GM12874 (cell line): ENCODE measurements at regions not wholly inside any gene's neighbourhood (a gene's known extent, or its start where the extent isn't known, plus 50 kb on each side); places are given as distances from the start of the nearest gene placed in this dataset.

Experiments
- TF ChIP-seq, protein P1 (sequence below): IDR thresholded peaks from 2 replicates; pipeline ENCODE4 v1.5.1; 2011; ENCODE audit warnings: low read depth, mild to moderate bottlenecking, control low read depth, low read length, moderate library complexity; ENCODE audit not compliant: insufficient read depth

DNA sequence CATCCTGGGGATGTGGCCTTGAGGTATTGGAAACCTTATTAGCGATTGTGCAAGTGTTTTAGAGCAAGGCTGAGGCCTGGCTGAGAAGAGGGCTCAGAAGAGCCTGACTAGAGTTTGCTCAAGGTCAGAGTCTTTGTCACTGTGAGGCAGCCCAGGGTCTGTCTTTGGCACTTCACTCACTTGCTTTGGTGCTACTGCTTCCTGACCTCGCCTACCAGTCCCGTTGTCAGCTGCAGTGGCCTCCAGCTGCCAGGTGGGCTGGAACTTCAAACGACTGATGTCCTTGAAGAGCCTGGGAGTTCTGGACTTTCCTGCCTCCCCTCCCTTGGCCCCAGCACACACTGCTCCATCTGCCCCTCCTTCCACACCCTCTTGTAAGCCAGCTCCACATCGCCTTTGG, 228.0 kb downstream of the SNX18 start:
- TF ChIP-seq, protein P1, sequence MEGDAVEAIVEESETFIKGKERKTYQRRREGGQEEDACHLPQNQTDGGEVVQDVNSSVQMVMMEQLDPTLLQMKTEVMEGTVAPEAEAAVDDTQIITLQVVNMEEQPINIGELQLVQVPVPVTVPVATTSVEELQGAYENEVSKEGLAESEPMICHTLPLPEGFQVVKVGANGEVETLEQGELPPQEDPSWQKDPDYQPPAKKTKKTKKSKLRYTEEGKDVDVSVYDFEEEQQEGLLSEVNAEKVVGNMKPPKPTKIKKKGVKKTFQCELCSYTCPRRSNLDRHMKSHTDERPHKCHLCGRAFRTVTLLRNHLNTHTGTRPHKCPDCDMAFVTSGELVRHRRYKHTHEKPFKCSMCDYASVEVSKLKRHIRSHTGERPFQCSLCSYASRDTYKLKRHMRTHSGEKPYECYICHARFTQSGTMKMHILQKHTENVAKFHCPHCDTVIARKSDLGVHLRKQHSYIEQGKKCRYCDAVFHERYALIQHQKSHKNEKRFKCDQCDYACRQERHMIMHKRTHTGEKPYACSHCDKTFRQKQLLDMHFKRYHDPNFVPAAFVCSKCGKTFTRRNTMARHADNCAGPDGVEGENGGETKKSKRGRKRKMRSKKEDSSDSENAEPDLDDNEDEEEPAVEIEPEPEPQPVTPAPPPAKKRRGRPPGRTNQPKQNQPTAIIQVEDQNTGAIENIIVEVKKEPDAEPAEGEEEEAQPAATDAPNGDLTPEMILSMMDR = no peak

- TF ChIP-seq, protein P1 = no peak
Observed at GRCh38 chr5:54743997-54744788, 226.6 kb downstream of the SNX18 start.

DNA sequence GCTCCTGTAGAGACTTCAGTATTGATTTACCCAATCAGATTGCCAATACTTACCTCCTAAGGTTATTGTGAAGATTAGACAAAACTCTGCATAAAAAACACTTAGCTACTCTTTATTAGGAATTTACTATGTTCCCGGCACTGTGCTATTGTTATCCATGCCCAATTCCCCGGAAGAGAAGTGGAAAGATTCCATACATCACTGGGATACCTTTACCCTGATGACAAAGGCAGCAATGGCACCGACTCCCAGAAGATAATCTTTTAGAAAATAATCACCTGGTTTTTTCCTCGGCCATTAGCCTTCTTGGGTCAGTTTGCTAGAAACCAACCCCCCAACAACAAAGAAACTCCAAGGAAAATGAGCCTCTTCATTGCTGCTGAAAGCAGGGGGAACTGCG, 226.0 kb downstream of the SNX18 start:
- TF ChIP-seq, protein P1 = no peak

DNA sequence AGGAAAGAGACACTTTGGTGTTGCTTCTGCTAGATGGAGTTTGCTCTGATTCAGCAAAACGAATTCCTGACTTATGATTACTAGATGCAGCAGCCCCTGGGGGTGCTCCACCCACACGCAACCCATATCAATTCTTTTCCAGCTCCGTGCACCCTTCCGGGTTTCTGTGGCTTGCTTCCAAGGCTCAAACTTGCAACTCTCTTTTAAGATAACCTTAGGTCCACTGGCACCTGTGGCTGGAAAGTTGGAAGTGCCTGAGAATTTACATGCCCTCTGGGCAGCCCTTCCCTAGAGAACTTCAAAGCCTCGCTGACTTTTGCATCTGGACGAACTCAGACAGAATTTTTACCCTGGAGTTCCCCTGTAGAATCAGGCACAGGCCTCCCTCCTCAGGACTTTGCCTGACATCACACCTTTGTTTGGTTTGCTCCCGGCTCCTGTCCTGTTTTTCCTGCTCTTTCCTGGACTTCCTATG, 224.9 kb downstream of the SNX18 start:
- TF ChIP-seq, protein P1 = no peak

DNA sequence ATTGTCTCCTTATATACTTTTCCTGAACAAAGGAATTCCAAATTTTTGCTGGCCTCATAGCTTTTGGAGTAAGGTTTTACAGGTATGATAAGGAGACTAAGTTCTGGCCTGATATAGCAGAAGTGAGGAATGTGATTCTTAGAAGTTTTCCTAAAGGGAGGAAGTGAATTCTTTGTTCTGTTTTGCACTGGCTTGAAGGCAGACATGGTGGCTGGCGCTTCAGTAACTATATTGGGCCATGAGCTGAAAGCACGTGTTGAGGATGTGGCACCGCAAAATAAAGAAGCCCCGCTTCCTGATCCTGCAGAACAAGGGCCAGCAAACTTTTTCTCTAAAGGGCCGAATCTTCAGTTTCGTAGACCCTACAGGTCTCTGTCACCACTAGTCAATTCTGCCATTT, 224.2 kb downstream of the SNX18 start:
- TF ChIP-seq, protein P1 = no peak

GRCh38 chr5:54740141-54740540, 222.6 kb downstream of the SNX18 start:
- TF ChIP-seq, protein P1 = no peak

DNA sequence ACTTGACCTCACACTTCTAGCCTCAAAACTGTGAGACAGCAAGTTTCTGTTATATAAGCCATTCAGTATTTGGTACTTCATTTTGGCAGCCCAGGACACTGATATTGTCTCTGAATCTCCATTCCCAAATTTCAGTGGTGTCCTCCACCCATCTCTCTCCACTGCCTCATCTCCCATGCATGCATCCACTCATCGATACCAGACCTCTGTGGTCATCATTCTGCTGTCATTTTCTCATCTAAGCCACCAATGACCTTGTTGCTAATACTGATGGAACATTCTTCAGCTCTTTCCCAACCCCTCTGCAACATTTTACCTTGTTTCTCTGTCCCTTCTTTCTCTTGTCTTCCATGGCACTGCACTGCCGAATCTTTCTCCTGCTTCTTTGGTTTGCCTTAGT, 221.8 kb downstream of the SNX18 start:
- TF ChIP-seq, protein P1 = no peak
